ENCODE measurements at regions not wholly inside any gene's neighbourhood (a gene's known extent, or its start where the extent isn't known, plus 50 kb on each side); places are given as distances from the start of the nearest gene placed in this dataset.

DNA sequence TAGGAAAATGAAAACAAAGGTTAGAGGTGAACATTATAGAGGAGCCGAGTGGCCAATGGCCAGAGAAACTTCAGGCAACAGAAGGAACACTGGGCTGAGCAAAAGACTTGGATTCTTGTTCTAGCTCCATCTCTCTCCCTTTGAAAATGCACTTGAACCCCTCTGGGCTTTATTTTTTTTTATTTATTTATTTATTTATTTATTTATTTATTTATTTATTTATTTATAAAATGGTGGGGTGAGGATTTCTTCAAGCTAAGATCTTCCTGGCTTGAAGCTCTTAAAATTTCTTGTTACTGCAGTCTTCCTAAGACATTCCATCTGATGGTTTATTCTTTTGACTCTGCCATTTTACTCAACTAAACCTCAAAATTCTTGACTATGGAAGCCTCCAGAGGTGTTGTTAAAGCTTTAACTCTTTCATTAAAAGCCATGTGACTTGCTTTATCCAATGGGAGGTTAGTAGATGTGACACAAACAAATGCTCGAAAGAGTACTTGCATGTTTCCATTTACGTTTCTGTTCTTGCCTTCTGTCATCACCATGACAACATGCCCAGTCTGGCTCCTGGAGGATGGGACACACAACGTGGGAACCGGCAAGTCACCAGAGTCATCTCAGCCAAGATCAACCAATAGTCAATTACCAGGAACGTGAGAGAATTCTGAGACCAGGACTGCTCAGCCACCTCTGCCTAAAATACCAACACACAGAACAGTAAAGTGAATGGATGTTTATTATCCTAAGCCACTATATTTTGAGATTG is 325.2 kb upstream of the CTNNB1 start:
- H3K4me3 ChIP-seq (ENCODE audit: low read depth, low read length), result no peak overlapping the region
- no peak for DNase-seq (ENCODE audit: low read depth)
- TF ChIP-seq, protein P1, sequence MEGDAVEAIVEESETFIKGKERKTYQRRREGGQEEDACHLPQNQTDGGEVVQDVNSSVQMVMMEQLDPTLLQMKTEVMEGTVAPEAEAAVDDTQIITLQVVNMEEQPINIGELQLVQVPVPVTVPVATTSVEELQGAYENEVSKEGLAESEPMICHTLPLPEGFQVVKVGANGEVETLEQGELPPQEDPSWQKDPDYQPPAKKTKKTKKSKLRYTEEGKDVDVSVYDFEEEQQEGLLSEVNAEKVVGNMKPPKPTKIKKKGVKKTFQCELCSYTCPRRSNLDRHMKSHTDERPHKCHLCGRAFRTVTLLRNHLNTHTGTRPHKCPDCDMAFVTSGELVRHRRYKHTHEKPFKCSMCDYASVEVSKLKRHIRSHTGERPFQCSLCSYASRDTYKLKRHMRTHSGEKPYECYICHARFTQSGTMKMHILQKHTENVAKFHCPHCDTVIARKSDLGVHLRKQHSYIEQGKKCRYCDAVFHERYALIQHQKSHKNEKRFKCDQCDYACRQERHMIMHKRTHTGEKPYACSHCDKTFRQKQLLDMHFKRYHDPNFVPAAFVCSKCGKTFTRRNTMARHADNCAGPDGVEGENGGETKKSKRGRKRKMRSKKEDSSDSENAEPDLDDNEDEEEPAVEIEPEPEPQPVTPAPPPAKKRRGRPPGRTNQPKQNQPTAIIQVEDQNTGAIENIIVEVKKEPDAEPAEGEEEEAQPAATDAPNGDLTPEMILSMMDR (conservative IDR thresholded peaks at IDR 0.05; ENCODE audit: low read depth, low read length), result no peak

DNA sequence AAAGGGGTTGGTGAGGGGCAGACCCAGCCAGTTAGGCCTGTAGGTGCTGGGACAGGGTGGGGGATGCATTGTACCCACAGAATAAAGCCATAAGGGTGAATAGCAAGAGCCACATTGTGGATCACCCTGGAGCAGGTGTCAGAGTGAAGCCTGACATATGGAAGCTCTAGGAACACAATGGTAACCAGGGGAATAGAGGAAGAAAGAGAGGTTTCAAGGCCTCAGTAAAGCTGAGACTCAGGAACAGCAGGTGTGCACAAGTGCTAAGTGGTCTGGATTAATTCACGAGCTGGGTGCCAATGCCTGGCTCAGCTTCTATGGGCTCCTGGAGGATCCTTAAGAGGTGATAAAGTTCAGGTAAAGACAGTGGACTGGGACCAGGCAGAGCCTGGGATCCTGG is 323.7 kb upstream of the CTNNB1 start:
- H3K4me3 ChIP-seq (ENCODE audit: low read depth, low read length), result no peak overlapping the region
- no peak for DNase-seq (ENCODE audit: low read depth)
- TF ChIP-seq, protein P1 (conservative IDR thresholded peaks at IDR 0.05; ENCODE audit: low read depth, low read length), result no peak

DNA sequence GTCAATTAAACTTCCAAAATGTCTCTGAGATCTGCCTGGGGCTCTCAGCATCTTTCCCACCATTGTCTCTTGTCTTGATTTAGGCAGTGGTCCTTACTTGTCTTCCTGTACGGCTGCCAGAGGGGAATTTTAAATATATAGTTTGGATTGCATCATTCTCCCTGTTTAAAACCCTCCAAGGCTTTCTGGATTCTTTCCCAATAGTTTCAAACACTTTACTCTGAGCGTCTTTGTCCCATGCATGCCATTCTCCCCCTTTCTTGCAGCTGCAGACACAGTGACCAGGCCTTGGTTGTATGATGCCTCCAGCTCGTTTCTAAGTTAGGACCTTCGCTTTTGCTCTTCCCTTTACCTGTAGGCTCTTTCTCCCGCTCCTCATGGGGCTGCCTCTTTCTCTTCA is 323.3 kb upstream of the CTNNB1 start:
- DNase-seq (ENCODE audit: low read depth), result no peak
- no peak overlapping the region for H3K4me3 ChIP-seq (ENCODE audit: low read depth, low read length)
- TF ChIP-seq, protein P1 (conservative IDR thresholded peaks at IDR 0.05; ENCODE audit: low read depth, low read length), result no peak

DNA sequence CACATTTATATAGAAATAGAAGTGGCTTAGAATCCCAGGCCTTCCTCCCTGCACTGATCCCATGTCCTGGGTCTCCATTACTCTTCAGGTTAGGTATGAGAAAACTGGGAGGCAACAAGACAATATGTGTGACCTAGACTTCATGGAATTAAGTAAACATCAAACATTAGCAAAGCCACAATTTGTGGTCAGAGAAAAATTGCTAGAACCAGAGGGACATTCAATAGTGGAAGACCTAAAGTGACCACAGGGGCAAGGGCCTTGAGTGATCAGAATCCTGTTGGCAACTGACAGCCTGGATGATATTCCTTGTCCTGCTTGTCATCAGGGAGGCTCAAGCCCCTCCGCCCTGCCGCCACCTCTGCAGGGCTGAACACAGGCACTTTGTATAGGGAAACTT is 322.8 kb upstream of the CTNNB1 start:
- DNase-seq (ENCODE audit: low read depth), result no peak
- no peak overlapping the region for H3K4me3 ChIP-seq (ENCODE audit: low read depth, low read length)
- TF ChIP-seq, protein P1 (conservative IDR thresholded peaks at IDR 0.05; ENCODE audit: low read depth, low read length), result no peak

DNA sequence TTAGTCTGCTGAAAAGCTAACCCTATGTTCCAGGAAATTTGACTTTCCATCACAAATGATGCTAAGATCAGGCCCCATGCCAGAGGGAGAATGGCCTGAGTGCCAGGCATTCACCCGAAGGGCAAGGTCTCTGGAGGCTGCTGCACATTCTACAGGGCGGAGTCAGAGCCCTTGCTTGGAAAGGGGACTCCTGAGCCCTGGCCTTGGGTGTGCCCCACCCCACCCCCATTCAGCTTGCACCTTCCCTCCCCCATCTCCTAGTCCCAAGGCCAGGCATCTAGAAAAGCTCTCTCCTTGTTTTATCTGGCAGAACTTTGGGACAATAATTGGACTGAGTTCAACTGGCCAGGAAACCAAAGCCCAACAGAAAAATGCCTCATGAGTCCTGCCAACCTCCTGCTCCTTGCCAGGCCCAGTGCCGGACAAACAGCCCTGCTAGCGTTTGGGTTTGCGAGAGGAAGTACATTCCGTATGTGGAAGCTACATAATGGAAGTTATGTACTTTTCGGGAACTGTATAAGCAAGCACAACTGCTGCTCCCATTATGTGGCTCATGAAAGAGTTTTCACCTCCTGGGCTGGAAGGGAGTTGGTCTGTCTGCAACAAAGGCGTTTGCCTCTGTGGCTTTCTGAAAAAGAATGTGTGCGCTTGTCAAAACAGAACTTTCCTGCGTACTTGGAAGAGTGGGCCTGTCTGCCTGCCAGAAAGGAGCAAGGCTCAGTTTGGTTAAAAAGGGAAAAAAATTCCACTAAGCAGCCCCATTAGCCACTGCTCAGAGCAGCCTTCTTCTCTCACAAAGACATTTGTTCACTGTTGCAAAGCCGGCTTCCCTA is 321.5 kb upstream of the CTNNB1 start:
- H3K4me3 ChIP-seq (ENCODE audit: low read depth, low read length), result no peak overlapping the region
- DNase-seq (ENCODE audit: low read depth), result peak; percentile 79
- TF ChIP-seq, protein P1 (conservative IDR thresholded peaks at IDR 0.05; ENCODE audit: low read depth, low read length), result no peak

DNA sequence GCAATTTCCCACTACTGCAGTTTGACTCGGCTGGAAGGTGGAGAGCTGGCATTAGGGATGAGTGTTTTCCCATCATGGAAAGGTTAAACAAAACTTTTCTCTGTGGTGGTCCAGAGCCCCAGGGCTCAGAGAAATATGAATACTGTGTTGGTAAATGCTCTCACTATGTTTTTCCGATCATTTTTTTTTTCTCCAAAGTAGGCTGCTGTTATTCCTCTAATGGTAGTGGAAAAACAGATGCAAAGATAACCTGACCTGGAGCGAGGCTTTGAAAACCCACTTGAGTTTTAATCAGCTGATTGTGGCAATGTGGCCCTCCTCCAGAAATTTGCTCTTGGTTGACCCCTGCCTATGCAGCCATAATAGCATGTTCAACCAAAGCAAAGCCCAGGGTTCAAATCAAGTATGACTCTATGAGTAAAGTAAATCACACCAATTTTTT is 320.8 kb upstream of the CTNNB1 start:
- DNase-seq (ENCODE audit: low read depth), result no peak
- no peak overlapping the region for H3K4me3 ChIP-seq (ENCODE audit: low read depth, low read length)
- TF ChIP-seq, protein P1 (conservative IDR thresholded peaks at IDR 0.05; ENCODE audit: low read depth, low read length), result no peak

Measured in choroid plexus epithelial cell (primary cell).